ENCODE measurements at regions not wholly inside any gene's neighbourhood (a gene's known extent, or its start where the extent isn't known, plus 50 kb on each side); places are given as distances from the start of the nearest gene placed in this dataset.

DNA sequence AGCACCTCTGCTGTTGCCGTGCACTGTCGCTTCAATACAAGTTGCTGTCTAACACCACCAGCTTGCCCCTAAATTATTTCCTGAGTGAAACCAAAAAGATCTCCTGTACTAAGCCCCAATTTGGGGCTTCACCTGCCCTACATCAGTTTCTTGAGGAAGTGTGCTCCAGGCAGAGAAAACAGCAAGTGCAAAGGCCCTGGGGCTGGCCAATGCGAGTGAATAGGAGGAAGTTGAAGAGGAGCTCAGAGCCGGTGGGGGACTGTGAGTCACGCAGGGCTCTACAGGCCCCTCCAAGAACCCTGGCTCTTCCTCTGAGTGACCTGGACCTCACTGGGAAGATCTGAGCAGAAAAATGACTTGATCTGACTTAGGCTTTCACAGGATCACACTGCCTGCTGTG, 117.2 kb downstream of the IPO8 start:
- Histone ChIP-seq H3K4me1 (ENCODE audit: insufficient read depth, low read length) (no peaks in the 10 kb centered on the region), H3K4me3 (ENCODE audit: low read length in 2 of 2) (no peak overlapping the region), H3K9me3 (ENCODE audit: control insufficient read depth in 1 of 2, low read length in 2 of 2) (no peaks in the 10 kb centered on the region), H3K27ac (ENCODE audit: low read depth, low read length) (no peak overlapping the region), H3K36me3 (ENCODE audit: insufficient read depth, low read length) (no peaks in the 10 kb centered on the region), H3K27me3 (ENCODE audit: insufficient read depth, low read length) (no peaks in the 10 kb centered on the region)
- Mint-ChIP-seq H3K27ac (no peak overlapping the region), H3K4me1 (no peaks in the 10 kb centered on the region), H3K9me3 (peaks cover 0 to 3% (median 0%) of the 10 kb centered on the region in 8 donors), H3K27me3 (no peaks in the 10 kb centered on the region), H3K4me3 (no peak overlapping the region), H3K36me3 (peaks cover 0 to 3% of the 10 kb centered on the region in 2 donors)
- no peak for DNase-seq
- intact Hi-C loops (cut with micrococcal nuclease), result no loop called here
- CTCF ChIA-PET (ENCODE audit: partially characterized antibody), result no interaction called here
- POLR2A ChIA-PET (ENCODE audit: partially characterized antibody), result no interaction called here

DNA sequence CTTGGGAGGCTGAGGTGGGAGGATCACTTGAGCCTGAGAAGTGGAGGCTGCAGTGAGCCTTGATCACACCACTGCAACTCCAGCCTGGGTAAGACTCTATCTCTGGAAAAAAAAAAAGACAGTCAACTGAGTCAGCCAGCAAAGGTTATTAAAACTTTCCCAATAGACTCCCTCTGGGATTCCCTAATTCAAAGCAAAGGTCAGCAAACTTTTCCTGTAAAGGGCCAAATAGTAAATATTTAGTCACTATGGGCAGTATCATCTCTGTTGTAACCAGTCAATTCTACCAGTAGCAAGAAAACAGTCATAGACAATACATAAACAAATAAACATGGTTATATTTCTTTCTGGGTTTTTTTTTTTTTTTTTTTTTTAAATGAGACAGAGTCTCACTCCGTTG, 122.5 kb downstream of the IPO8 start:
- Histone ChIP-seq H3K4me1 (ENCODE audit: insufficient read depth, low read length) (no peaks in the 10 kb centered on the region), H3K27ac (ENCODE audit: low read depth, low read length) (no peak overlapping the region), H3K9me3 (ENCODE audit: control insufficient read depth in 1 of 2, low read length in 2 of 2) (no peaks in the 10 kb centered on the region), H3K36me3 (ENCODE audit: insufficient read depth, low read length) (no peaks in the 10 kb centered on the region), H3K4me3 (ENCODE audit: low read length in 2 of 2) (no peak overlapping the region), H3K27me3 (ENCODE audit: insufficient read depth, low read length) (no peaks in the 10 kb centered on the region)
- Mint-ChIP-seq H3K4me1 (no peaks in the 10 kb centered on the region), H3K9me3 (peaks cover 0 to 2% (median 0%) of the 10 kb centered on the region in 8 donors), H3K36me3 (no peaks in the 10 kb centered on the region), H3K4me3 (no peak overlapping the region), H3K27me3 (peaks cover 0 to 3% of the 10 kb centered on the region in 2 donors), H3K27ac (no peak overlapping the region)
- POLR2A ChIA-PET (ENCODE audit: partially characterized antibody), result no interaction called here
- CTCF ChIA-PET (ENCODE audit: partially characterized antibody), result no interaction called here
- intact Hi-C loops (cut with micrococcal nuclease), result no loop called here
- DNase-seq, result no peak

DNA sequence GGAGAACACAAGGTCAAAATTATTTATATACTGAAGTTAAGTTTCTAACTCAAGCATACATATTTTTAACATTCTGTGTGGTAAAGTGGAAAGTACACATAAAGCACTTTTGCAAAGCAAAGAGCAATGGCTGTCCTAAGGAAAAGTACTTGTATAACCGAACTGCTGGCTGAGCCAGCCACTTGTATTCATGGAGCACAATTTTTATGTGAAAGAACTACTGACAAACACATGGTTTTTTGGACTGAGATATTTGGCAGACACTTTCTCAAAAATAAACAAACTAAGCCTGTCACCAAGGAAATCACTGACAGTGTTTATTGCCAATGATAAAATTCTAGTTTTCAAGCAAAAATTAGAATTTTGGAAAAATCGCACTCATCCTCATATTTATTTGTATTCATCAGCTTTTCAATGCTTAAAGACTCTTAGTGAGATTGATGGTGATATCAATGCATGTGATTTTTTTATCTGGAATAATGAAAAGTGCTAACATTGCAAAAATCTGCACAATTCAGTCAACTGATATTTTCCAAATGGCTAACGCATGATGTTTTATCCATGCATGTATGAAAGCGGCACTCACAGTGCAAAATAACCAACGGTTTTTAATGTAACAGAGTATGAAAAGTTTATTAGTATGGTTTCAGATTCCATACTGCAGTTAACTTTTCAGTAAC, 125.3 kb downstream of the IPO8 start:
- Histone ChIP-seq H3K9me3 (ENCODE audit: control insufficient read depth in 1 of 2, low read length in 2 of 2) (no peaks in the 10 kb centered on the region), H3K4me3 (ENCODE audit: low read length in 2 of 2) (no peak overlapping the region), H3K4me1 (ENCODE audit: insufficient read depth, low read length) (no peaks in the 10 kb centered on the region), H3K27me3 (ENCODE audit: insufficient read depth, low read length) (no peaks in the 10 kb centered on the region), H3K36me3 (ENCODE audit: insufficient read depth, low read length) (no peaks in the 10 kb centered on the region), H3K27ac (ENCODE audit: low read depth, low read length) (no peak overlapping the region)
- DNase-seq, result no peak
- ChIA-PET CTCF (ENCODE audit: partially characterized antibody) (no interaction called here), POLR2A (ENCODE audit: partially characterized antibody) (no interaction called here)
- intact Hi-C loops (cut with micrococcal nuclease), result no loop called here
- Mint-ChIP-seq H3K4me3 (no peak overlapping the region), H3K36me3 (no peaks in the 10 kb centered on the region), H3K27me3 (peaks cover 0 to 3% of the 10 kb centered on the region in 2 donors), H3K9me3 (peaks cover 0 to 4% (median 0%) of the 10 kb centered on the region in 8 donors), H3K4me1 (no peaks in the 10 kb centered on the region), H3K27ac (no peak overlapping the region)

DNA sequence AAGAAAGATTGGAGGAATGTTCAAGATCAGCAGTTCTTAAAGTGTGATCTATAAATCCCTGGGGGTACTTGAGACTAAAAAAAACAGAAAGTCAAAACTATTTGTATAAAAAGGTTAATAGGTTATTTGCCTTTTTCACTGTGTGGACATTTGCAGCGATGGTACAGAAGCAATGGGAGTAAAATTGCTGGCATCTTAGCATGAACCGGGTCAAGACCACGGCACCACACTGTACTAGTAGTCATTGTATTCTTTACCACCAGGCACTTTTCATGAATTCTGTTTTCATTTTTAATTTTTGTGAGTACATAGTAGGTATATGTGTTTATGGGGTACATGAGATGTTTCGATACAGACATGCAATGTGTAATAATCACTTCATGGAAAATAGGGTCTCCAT, 126.2 kb downstream of the IPO8 start:
- Mint-ChIP-seq H3K9me3 (peaks cover 0 to 4% (median 0%) of the 10 kb centered on the region in 8 donors), H3K4me1 (no peaks in the 10 kb centered on the region), H3K27ac (no peak overlapping the region), H3K36me3 (no peaks in the 10 kb centered on the region), H3K4me3 (no peak overlapping the region), H3K27me3 (peaks cover 0 to 3% of the 10 kb centered on the region in 2 donors)
- Histone ChIP-seq H3K4me1 (ENCODE audit: insufficient read depth, low read length) (no peaks in the 10 kb centered on the region), H3K27ac (ENCODE audit: low read depth, low read length) (no peak overlapping the region), H3K27me3 (ENCODE audit: insufficient read depth, low read length) (no peaks in the 10 kb centered on the region), H3K4me3 (ENCODE audit: low read length in 2 of 2) (no peak overlapping the region), H3K36me3 (ENCODE audit: insufficient read depth, low read length) (no peaks in the 10 kb centered on the region), H3K9me3 (ENCODE audit: control insufficient read depth in 1 of 2, low read length in 2 of 2) (no peaks in the 10 kb centered on the region)
- ChIA-PET CTCF (ENCODE audit: partially characterized antibody) (no interaction called here), POLR2A (ENCODE audit: partially characterized antibody) (no interaction called here)
- intact Hi-C loops (cut with micrococcal nuclease), result no loop called here
- no peak for DNase-seq

DNA sequence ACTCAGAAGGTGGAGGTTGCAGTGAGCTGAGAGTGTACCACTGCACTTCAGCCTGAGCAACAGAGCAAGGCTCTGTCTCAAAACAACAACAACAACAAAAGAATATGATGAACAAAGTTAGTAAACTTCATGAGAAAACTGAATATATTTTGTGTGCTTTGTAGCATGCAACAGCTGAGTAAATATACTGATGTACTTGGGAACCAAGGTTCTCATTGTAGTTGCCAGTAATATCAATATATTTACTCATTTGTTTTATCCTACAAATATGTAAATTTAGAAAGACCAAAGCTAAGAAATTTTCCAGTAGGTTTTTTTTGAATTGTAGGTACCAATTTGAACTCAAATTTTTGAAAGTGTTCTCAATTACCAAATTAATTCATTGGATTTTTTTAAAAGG, 127.2 kb downstream of the IPO8 start:
- Histone ChIP-seq H3K4me1 (ENCODE audit: insufficient read depth, low read length) (no peaks in the 10 kb centered on the region), H3K27ac (ENCODE audit: low read depth, low read length) (no peak overlapping the region), H3K9me3 (ENCODE audit: control insufficient read depth in 1 of 2, low read length in 2 of 2) (no peaks in the 10 kb centered on the region), H3K27me3 (ENCODE audit: insufficient read depth, low read length) (no peaks in the 10 kb centered on the region), H3K4me3 (ENCODE audit: low read length in 2 of 2) (no peak overlapping the region), H3K36me3 (ENCODE audit: insufficient read depth, low read length) (no peaks in the 10 kb centered on the region)
- intact Hi-C loops (cut with micrococcal nuclease), result no loop called here
- CTCF ChIA-PET (ENCODE audit: partially characterized antibody), result no interaction called here
- Mint-ChIP-seq H3K36me3 (no peaks in the 10 kb centered on the region), H3K9me3 (peaks cover 0 to 4% (median 0%) of the 10 kb centered on the region in 8 donors), H3K4me3 (no peak overlapping the region), H3K27ac (no peak overlapping the region), H3K4me1 (no peaks in the 10 kb centered on the region), H3K27me3 (peaks cover 0 to 3% of the 10 kb centered on the region in 2 donors)
- POLR2A ChIA-PET (ENCODE audit: partially characterized antibody), result no interaction called here
- DNase-seq, result no peak

DNA sequence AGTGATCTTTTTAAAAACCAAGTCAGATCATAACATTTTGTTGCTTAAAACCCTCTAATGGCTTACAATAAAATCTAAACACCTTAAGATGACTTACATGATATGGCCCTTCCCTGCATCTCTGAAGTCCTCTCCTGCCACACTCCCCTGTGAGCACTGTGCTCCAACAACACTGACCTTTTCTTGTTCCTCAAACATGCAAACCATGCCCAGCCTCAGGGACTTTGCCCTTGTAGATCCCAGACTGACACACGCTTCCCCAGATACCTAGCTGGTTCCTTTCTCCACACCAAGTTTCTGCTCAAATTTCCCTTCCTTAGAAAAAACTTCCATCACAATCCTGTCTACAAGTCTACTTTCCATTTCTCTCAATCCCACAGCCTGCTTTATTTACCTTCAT, 128.6 kb downstream of the IPO8 start:
- intact Hi-C loops (cut with micrococcal nuclease), result no loop called here
- H3K27ac Mint-ChIP-seq, result no peak overlapping the region
- Histone ChIP-seq H3K4me1 (ENCODE audit: insufficient read depth, low read length) (no peaks in the 10 kb centered on the region), H3K4me3 (ENCODE audit: low read length in 2 of 2) (no peak overlapping the region), H3K27me3 (ENCODE audit: insufficient read depth, low read length) (no peaks in the 10 kb centered on the region), H3K27ac (ENCODE audit: low read depth, low read length) (no peak overlapping the region), H3K36me3 (ENCODE audit: insufficient read depth, low read length) (no peaks in the 10 kb centered on the region), H3K9me3 (ENCODE audit: control insufficient read depth in 1 of 2, low read length in 2 of 2) (no peaks in the 10 kb centered on the region)
- no peak for DNase-seq
- H3K9me3 Mint-ChIP-seq, result peaks cover 0 to 2% (median 0%) of the 10 kb centered on the region in 8 donors
- no peaks in the 10 kb centered on the region for H3K36me3 Mint-ChIP-seq
- no peak overlapping the region for H3K4me3 Mint-ChIP-seq
- peaks cover 0 to 3% of the 10 kb centered on the region in 2 donors for H3K27me3 Mint-ChIP-seq
- ChIA-PET POLR2A (ENCODE audit: partially characterized antibody) (no interaction called here), CTCF (ENCODE audit: partially characterized antibody) (no interaction called here)
- no peaks in the 10 kb centered on the region for H3K4me1 Mint-ChIP-seq

DNA sequence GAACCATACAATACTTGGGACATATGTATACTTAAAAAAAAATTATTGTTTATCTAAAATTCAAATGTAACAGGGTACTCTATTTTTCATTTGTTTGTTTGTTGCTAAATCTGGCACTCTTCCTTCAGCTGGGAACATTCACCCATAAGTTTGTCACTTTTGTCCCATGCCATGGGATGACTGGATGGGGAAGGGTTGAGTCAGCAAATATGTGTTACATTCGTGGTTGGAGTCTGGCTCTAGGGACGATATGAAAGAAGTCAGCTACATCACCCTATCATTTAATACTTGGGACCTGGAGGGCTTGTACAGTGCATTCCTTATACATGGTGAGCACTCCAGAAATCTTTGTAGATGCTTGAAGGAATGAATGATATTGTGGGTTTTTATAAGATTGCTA, 131.3 kb downstream of the IPO8 start:
- Histone ChIP-seq H3K27ac (ENCODE audit: low read depth, low read length) (no peak overlapping the region), H3K9me3 (ENCODE audit: control insufficient read depth in 1 of 2, low read length in 2 of 2) (no peaks in the 10 kb centered on the region), H3K36me3 (ENCODE audit: insufficient read depth, low read length) (no peaks in the 10 kb centered on the region), H3K4me3 (ENCODE audit: low read length in 2 of 2) (no peak overlapping the region), H3K27me3 (ENCODE audit: insufficient read depth, low read length) (no peaks in the 10 kb centered on the region), H3K4me1 (ENCODE audit: insufficient read depth, low read length) (no peaks in the 10 kb centered on the region)
- ChIA-PET CTCF (ENCODE audit: partially characterized antibody) (no interaction called here), POLR2A (ENCODE audit: partially characterized antibody) (no interaction called here)
- intact Hi-C loops (cut with micrococcal nuclease), result no loop called here
- no peaks in the 10 kb centered on the region for H3K36me3 Mint-ChIP-seq
- no peak overlapping the region for H3K27ac Mint-ChIP-seq
- no peaks in the 10 kb centered on the region for H3K4me1 Mint-ChIP-seq
- H3K27me3 Mint-ChIP-seq, result no peaks in the 10 kb centered on the region
- peaks cover 0 to 14% (median 8%) of the 10 kb centered on the region in 8 donors for H3K9me3 Mint-ChIP-seq
- no peak overlapping the region for H3K4me3 Mint-ChIP-seq
- DNase-seq, result no peak

DNA sequence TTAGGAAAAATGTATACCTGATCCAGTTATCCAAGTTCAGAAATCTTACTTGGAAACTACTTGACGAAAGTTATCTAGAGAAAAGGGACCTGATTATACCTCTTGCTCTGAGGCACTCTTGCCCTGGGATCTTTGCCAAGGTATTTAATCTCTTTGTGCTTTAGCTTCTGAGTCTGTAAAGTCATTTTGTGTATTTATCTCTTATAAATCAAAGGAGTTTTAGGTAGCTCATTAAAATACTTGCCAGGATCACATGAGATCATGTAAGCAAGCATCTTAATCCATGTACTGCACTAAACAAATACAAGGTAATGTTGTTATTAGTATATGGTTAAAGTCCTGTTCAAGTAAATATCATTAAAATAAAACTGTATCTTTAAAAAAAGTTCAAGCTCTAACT, 147.5 kb downstream of the IPO8 start:
- Histone ChIP-seq H3K27ac (ENCODE audit: low read depth, low read length) (no peak overlapping the region), H3K4me1 (ENCODE audit: insufficient read depth, low read length) (no peaks in the 10 kb centered on the region), H3K36me3 (ENCODE audit: insufficient read depth, low read length) (no peaks in the 10 kb centered on the region), H3K9me3 (ENCODE audit: control insufficient read depth in 1 of 2, low read length in 2 of 2) (no peaks in the 10 kb centered on the region), H3K27me3 (ENCODE audit: insufficient read depth, low read length) (no peaks in the 10 kb centered on the region), H3K4me3 (ENCODE audit: low read length in 2 of 2) (no peak overlapping the region)
- Mint-ChIP-seq H3K4me1 (no peaks in the 10 kb centered on the region), H3K9me3 (peaks cover 0 to 12% (median 3%) of the 10 kb centered on the region in 8 donors), H3K27ac (no peak overlapping the region), H3K36me3 (no peaks in the 10 kb centered on the region), H3K4me3 (no peak overlapping the region), H3K27me3 (peaks cover 4 to 11% of the 10 kb centered on the region in 2 donors)
- DNase-seq, result no peak
- intact Hi-C loops (cut with micrococcal nuclease), result no loop called here
- ChIA-PET POLR2A (ENCODE audit: partially characterized antibody) (no interaction called here), CTCF (ENCODE audit: partially characterized antibody) (no interaction called here)
